AG09319 (cell line): ENCODE measurements at regions not wholly inside any gene's neighbourhood (a gene's known extent, or its start where the extent isn't known, plus 50 kb on each side); places are given as distances from the start of the nearest gene placed in this dataset.

ENCODE experiments used
- DNase-seq: peaks from one replicate; pipeline ENCODE4 v3.0.0-alpha.2; 2010; ENCODE audit warnings: low read depth; ENCODE audit errors: extremely low read depth
- CTCF ChIP-seq: IDR thresholded peaks from 2 replicates; pipeline ENCODE4 v1.5.1; 2011; ENCODE audit warnings: low read depth, mild to moderate bottlenecking, inconsistent platforms, low read length, moderate library complexity

DNA sequence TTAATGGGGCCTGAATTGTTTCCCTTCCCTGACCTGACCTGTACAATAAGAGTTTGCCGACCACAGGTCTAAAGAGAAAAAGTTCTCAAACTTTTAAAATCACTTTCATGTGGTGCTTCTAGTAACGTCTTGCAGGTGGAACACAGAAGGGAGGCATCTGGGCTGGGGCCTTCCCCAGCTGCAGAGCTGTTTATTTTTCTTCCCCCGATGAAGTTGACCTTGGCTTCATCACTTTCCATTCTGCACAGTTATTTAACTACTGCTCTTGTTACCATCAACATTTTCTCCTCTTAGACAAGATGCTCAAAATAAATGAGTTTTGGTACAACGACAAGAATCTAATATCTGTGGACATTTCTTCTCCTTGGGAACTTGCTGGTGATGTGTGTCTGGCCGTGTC lies 181.7 kb downstream of the HERPUD2 start:
- DNase-seq, result no peak
- TF ChIP-seq CTCF, result no peak

GRCh38 chr7:35512716-35513115 lies 182.2 kb downstream of the HERPUD2 start:
- TF ChIP-seq CTCF, result no peak
- DNase-seq, result no peak

- TF ChIP-seq CTCF, result no peak
- no peak for DNase-seq
These were observed 186.1 kb downstream of the HERPUD2 start for GRCh38 chr7:35508623-35509400.

DNA sequence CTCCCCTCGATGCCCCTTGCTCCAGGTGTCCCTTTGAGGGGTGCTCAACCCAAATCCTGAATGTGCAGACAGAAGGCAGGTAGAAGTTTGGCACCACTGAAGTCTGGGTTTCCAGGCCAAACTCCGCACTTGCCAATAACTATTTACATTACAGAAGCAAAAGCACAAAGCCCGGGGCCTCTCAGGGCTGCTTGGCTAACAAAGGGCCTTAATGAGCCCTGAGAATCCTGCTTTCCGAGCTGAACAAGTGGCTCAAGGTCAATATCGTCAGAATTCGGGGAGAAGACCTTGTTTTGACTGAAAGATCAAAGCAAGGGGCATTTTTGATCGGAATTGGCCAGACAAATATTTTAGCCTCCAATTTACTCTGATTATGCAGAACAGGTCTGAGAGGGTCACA lies 189.9 kb downstream of the HERPUD2 start:
- TF ChIP-seq CTCF, result no peak
- DNase-seq, result no peak

DNA sequence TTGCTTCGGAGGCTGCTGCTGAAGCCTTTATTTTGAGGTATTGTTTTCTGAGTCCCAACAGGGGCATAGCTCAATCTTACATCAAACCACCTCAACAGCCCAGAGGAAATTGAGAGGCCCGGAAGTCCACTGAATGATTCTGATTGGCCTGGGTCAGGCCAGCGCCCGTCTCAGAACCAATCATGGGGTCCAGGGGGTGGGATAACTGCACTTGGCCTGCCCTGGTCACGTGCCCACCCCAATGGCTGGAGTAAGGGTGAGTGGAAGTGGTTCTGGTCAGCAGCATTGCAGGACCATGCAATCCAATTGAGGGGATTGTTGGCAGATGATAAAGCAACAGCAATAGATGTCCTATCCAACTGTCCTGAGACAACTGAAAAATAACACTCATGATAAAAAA lies 190.6 kb downstream of the HERPUD2 start:
- DNase-seq, result no peak
- no peak for TF ChIP-seq CTCF

DNA sequence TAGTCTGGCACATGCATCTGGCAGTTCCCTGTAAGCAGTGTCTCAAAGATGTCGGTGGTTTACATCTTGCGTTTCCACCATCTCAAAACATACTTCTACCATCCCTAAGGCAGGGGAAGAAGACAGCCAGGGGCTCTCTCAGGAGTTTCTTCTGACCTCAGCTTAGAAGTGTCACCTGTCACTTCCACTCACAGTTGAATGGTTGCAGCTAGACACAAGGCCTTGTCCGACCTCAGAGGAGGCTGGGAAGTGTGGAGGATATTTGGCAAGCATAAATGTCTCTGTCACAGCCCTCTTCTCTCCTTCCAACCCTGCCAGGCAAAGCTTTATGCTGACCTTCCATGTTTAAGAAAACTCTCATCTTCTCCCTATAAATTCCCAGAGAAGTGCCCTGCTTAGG lies 193.3 kb downstream of the HERPUD2 start:
- TF ChIP-seq CTCF, result no peak
- no peak for DNase-seq

DNA sequence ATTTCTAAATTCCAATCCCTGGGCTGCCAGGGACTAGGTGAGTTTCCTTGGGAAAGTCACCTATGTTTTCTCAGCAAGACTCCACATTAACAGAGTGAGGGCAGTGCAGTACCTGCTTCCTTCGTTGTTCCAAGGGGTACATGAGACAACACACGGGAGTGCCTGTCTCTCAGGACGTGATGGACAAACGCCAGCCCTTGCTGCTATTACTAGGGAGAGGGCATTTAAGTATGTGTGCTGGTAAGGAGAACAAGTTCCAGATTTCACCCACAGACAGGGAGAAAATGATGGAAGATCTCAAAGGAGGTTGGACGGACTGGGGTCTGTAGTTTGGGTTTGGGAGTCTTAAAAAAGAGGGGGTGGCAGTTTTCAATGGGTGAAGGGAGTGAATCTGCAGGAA lies 195.7 kb downstream of the HERPUD2 start:
- no peak for TF ChIP-seq CTCF
- no peak for DNase-seq
